Gastrocnemius medialis (tissue), 4 donors: ENCODE measurements at regions not wholly inside any gene's neighbourhood (a gene's known extent, or its start where the extent isn't known, plus 50 kb on each side); places are given as distances from the start of the nearest gene placed in this dataset.

Source experiments
- ATAC-seq, 2 donors: fragments of 150-250 bp; one replicate each; pipeline ENCODE4 v1.9.1; 2016
- DNase-seq, 2 donors: peaks; one replicate each; pipeline ENCODE4 v3.0.0-alpha.2; 2019
- H3K27ac ChIP-seq, 4 donors: fragments of 200-600 bp; sonication (generic); 1 replicate in 1 of 4; 2 replicates in 3 of 4; pipeline ENCODE4 v1.5.1; 2016 to 2018; ENCODE audit warnings: mild to moderate bottlenecking in 2 of 4, moderate library complexity in 1 of 4
- H3K27me3 ChIP-seq, 3 donors: fragments of 200-600 bp; sonication (generic) in 2 of 3; 1 replicate in 1 of 3; 2 replicates in 2 of 3; pipeline versions ENCODE4 v1.5.1 to v1.6.0; 2016 to 2019; ENCODE audit warnings: mild to moderate bottlenecking in 1 of 3, moderate library complexity in 1 of 3
- H3K36me3 ChIP-seq, 2 donors: fragments of 200-600 bp; sonication (generic) in 1 of 2; one replicate each; pipeline ENCODE4 v1.5.1; 2017 to 2018
- H3K4me1 ChIP-seq, 2 donors: fragments of 200-600 bp; sonication (generic) in 1 of 2; one replicate each; pipeline ENCODE4 v1.5.1; 2016 to 2017; ENCODE audit warnings: mild to moderate bottlenecking in 2 of 2
- H3K4me3 ChIP-seq, 4 donors: fragments of 200-600 bp; sonication (generic) in 3 of 4; 1 replicate in 1 of 4; 2 replicates in 3 of 4; pipeline ENCODE4 v1.5.1; 2016 to 2019; ENCODE audit warnings: mild to moderate bottlenecking in 2 of 4
- H3K9me3 ChIP-seq, 3 donors: fragments of 200-600 bp; sonication (generic) in 2 of 3; 1 replicate in 1 of 3; 2 replicates in 2 of 3; pipeline ENCODE4 v1.5.1; 2016 to 2019
- CTCF ChIP-seq, 5 experiments: fragments of 450-650 bp in 3 of 5; fragments of 200-600 bp in 2 of 5; sonication (generic) in 2 of 5; IDR thresholded peaks in 4 of 5; conservative IDR thresholded peaks in 1 of 5; 1 replicate in 4 of 5; 2 replicates in 1 of 5; pipeline ENCODE4 v1.5.1; 2016 to 2019; ENCODE audit warnings: antibody characterized with exemption in 5 of 5, mild to moderate bottlenecking in 3 of 5, moderate library complexity in 3 of 5
- POLR2A ChIP-seq, 2 donors: fragments of 450-650 bp; IDR thresholded peaks; one replicate each; pipeline ENCODE4 v1.6.1; 2017; ENCODE audit warnings: antibody characterized with exemption in 2 of 2, mild to moderate bottlenecking in 2 of 2, moderate library complexity in 2 of 2
- in situ Hi-C, 4 donors: fragments of 200-750 bp; cut with MboI; loops; one replicate each; pipeline versions ENCODE4 v1.15.0 to v1.8.0; 2017; ENCODE audit warnings: low sequenced_read_pairs in 4 of 4
- intact Hi-C: fragments of 100-400 bp; cut with DNase I; formaldehyde crosslinking; loops from one replicate; pipeline ENCODE4 v1.15.1; 2023; ENCODE audit warnings: low total_unique reads

- Histone ChIP-seq H3K27ac (no peak overlapping the region), H3K36me3 (no peaks in the 10 kb centered on the region), H3K4me1 (no peaks in the 10 kb centered on the region), H3K27me3 (no peaks in the 10 kb centered on the region), H3K4me3 (no peak overlapping the region), H3K9me3 (no peaks in the 10 kb centered on the region)
- no peak for DNase-seq
- in situ Hi-C loops (no loop called here), intact Hi-C loops (no loop called here)
- no peak for ATAC-seq
- TF ChIP-seq POLR2A (IDR thresholded peaks at IDR 0.05) = no peak
- no peak for TF ChIP-seq CTCF (IDR thresholded peaks at IDR 0.05 in 4 of 5, conservative IDR thresholded peaks at IDR 0.05 in 1 of 5)
Measured at GRCh38 chr16:66186251-66186785, 180.2 kb upstream of the CDH5 start.

- no peak for ATAC-seq
- no peak for DNase-seq
- no peaks in the 10 kb centered on the region for H3K9me3 ChIP-seq
- H3K4me1 ChIP-seq = no peaks in the 10 kb centered on the region
- no peaks in the 10 kb centered on the region for H3K27me3 ChIP-seq
- intact Hi-C loops = no loop called here
- in situ Hi-C loops = no loop called here
- no peak for TF ChIP-seq POLR2A (IDR thresholded peaks at IDR 0.05)
- TF ChIP-seq CTCF (IDR thresholded peaks at IDR 0.05 in 4 of 5, conservative IDR thresholded peaks at IDR 0.05 in 1 of 5) = no peak
- H3K27ac ChIP-seq = no peak overlapping the region
- no peaks in the 10 kb centered on the region for H3K36me3 ChIP-seq
- no peak overlapping the region for H3K4me3 ChIP-seq
Measured at GRCh38 chr16:66182592-66182991, 183.9 kb upstream of the CDH5 start.

- DNase-seq (no peak), ATAC-seq (no peak)
- no peak for TF ChIP-seq CTCF (IDR thresholded peaks at IDR 0.05 in 4 of 5, conservative IDR thresholded peaks at IDR 0.05 in 1 of 5)
- TF ChIP-seq POLR2A (IDR thresholded peaks at IDR 0.05) = no peak
- in situ Hi-C loops = no loop called here
- H3K9me3 ChIP-seq = no peaks in the 10 kb centered on the region
- intact Hi-C loops = no loop called here
- H3K4me1 ChIP-seq = no peaks in the 10 kb centered on the region
- no peak overlapping the region for H3K27ac ChIP-seq
- H3K36me3 ChIP-seq = no peaks in the 10 kb centered on the region
- H3K27me3 ChIP-seq = no peaks in the 10 kb centered on the region
- no peak overlapping the region for H3K4me3 ChIP-seq
Measured at GRCh38 chr16:66176731-66177130, 189.8 kb upstream of the CDH5 start.

- no peaks in the 10 kb centered on the region for H3K9me3 ChIP-seq
- H3K36me3 ChIP-seq = no peaks in the 10 kb centered on the region
- H3K27ac ChIP-seq = no peak overlapping the region
- DNase-seq = no peak
- H3K4me1 ChIP-seq = no peaks in the 10 kb centered on the region
- intact Hi-C loops = no loop called here
- in situ Hi-C loops = no loop called here
- H3K27me3 ChIP-seq = no peaks in the 10 kb centered on the region
- TF ChIP-seq CTCF (IDR thresholded peaks at IDR 0.05 in 4 of 5, conservative IDR thresholded peaks at IDR 0.05 in 1 of 5) (no peak), POLR2A (IDR thresholded peaks at IDR 0.05) (no peak)
- no peak overlapping the region for H3K4me3 ChIP-seq
- no peak for ATAC-seq
Measured at GRCh38 chr16:66176111-66176510, 190.4 kb upstream of the CDH5 start.

- H3K4me3 ChIP-seq = no peak overlapping the region
- ATAC-seq = no peak
Measured at GRCh38 chr16:66175636-66176035, 190.9 kb upstream of the CDH5 start.

More at GRCh38 chr16:66175636-66176035, 190.9 kb upstream of the CDH5 start:
- no peak for DNase-seq
- Histone ChIP-seq H3K27ac (no peak overlapping the region), H3K9me3 (no peaks in the 10 kb centered on the region), H3K4me1 (no peaks in the 10 kb centered on the region), H3K36me3 (no peaks in the 10 kb centered on the region), H3K27me3 (no peaks in the 10 kb centered on the region)
- TF ChIP-seq POLR2A (IDR thresholded peaks at IDR 0.05) = no peak
- no peak for TF ChIP-seq CTCF (IDR thresholded peaks at IDR 0.05 in 4 of 5, conservative IDR thresholded peaks at IDR 0.05 in 1 of 5)
- in situ Hi-C loops (no loop called here), intact Hi-C loops (no loop called here)
